ENCODE measurements at regions not wholly inside any gene's neighbourhood (a gene's known extent, or its start where the extent isn't known, plus 50 kb on each side); places are given as distances from the start of the nearest gene placed in this dataset.

GRCh38 chr13:40863723-40864122 lies 74.3 kb downstream of the SLC25A15 start:
- no peaks in the 10 kb centered on the region for H3K4me1 Mint-ChIP-seq (ENCODE audit: insufficient read depth, unreplicated experiment)

GRCh38 chr13:40874138-40874779 lies 84.8 kb downstream of the SLC25A15 start:
- DNase-seq (ENCODE audit: unreplicated experiment): peak; percentile 25
- H3K27ac Mint-ChIP-seq (ENCODE audit: low read depth, unreplicated experiment): no peak overlapping the region
- H3K4me3 Mint-ChIP-seq (ENCODE audit: unreplicated experiment): no peak overlapping the region
- CTCF ChIA-PET: interaction anchor here (0.6 kb wide), 1 partner anchor 194 kb away, joined by 3 read pairs; no protein-coding TSS in a partner anchor
- no peaks in the 10 kb centered on the region for H3K27me3 Mint-ChIP-seq (ENCODE audit: insufficient read depth, unreplicated experiment)
- peaks cover 6% of the 10 kb centered on the region for H3K36me3 Mint-ChIP-seq (ENCODE audit: insufficient read depth, unreplicated experiment)
- H3K4me1 Mint-ChIP-seq (ENCODE audit: insufficient read depth, unreplicated experiment): no peaks in the 10 kb centered on the region
- intact Hi-C loops (cut with micrococcal nuclease): no loop called here
- no TSS peak for BruUV-seq (replicated peaks)
- peaks cover 7% of the 10 kb centered on the region for H3K9me3 Mint-ChIP-seq (ENCODE audit: unreplicated experiment)
- TF ChIP-seq CTCF (IDR thresholded peaks at IDR 0.05; ENCODE audit: unreplicated experiment): no peak
- POLR2A ChIA-PET: no interaction called here

More at GRCh38 chr13:40863723-40864122, 74.3 kb downstream of the SLC25A15 start:
- Mint-ChIP-seq H3K4me3 (ENCODE audit: unreplicated experiment) (no peak overlapping the region), H3K27me3 (ENCODE audit: insufficient read depth, unreplicated experiment) (no peaks in the 10 kb centered on the region), H3K9me3 (ENCODE audit: unreplicated experiment) (no peaks in the 10 kb centered on the region), H3K27ac (ENCODE audit: low read depth, unreplicated experiment) (no peak overlapping the region), H3K36me3 (ENCODE audit: insufficient read depth, unreplicated experiment) (no peaks in the 10 kb centered on the region)
- no peak for TF ChIP-seq CTCF (IDR thresholded peaks at IDR 0.05; ENCODE audit: unreplicated experiment)
- POLR2A ChIA-PET: interaction anchor here (0.7 kb wide), 1 partner anchor 74 kb away, joined by 3 read pairs; no protein-coding TSS in a partner anchor
- BruUV-seq (replicated peaks): no TSS peak
- no peak for DNase-seq (ENCODE audit: unreplicated experiment)
- CTCF ChIA-PET: no interaction called here
- intact Hi-C loops (cut with micrococcal nuclease): no loop called here

- no peak for DNase-seq (ENCODE audit: unreplicated experiment)
- H3K27ac Mint-ChIP-seq (ENCODE audit: low read depth, unreplicated experiment): no peak overlapping the region
- H3K36me3 Mint-ChIP-seq (ENCODE audit: insufficient read depth, unreplicated experiment): peaks cover 6% of the 10 kb centered on the region
- ChIA-PET POLR2A (no interaction called here), CTCF (no interaction called here)
- intact Hi-C loops (cut with micrococcal nuclease): no loop called here
- TF ChIP-seq CTCF (IDR thresholded peaks at IDR 0.05; ENCODE audit: unreplicated experiment): no peak
- no peaks in the 10 kb centered on the region for H3K27me3 Mint-ChIP-seq (ENCODE audit: insufficient read depth, unreplicated experiment)
- peaks cover 7% of the 10 kb centered on the region for H3K9me3 Mint-ChIP-seq (ENCODE audit: unreplicated experiment)
- no TSS peak for BruUV-seq (replicated peaks)
- H3K4me1 Mint-ChIP-seq (ENCODE audit: insufficient read depth, unreplicated experiment): no peaks in the 10 kb centered on the region
- H3K4me3 Mint-ChIP-seq (ENCODE audit: unreplicated experiment): no peak overlapping the region
These were observed 85.6 kb downstream of the SLC25A15 start for GRCh38 chr13:40875044-40875443.

- intact Hi-C loops (cut with micrococcal nuclease): no loop called here
- DNase-seq (ENCODE audit: unreplicated experiment): no peak
- POLR2A ChIA-PET: interaction anchor here (0.6 kb wide), 1 partner anchor 986 kb away, joined by 3 read pairs; no protein-coding TSS in a partner anchor
- BruUV-seq (replicated peaks): no TSS peak
- Mint-ChIP-seq H3K27ac (ENCODE audit: low read depth, unreplicated experiment) (no peak overlapping the region), H3K27me3 (ENCODE audit: insufficient read depth, unreplicated experiment) (no peaks in the 10 kb centered on the region), H3K4me3 (ENCODE audit: unreplicated experiment) (no peak overlapping the region), H3K9me3 (ENCODE audit: unreplicated experiment) (peaks cover 7% of the 10 kb centered on the region), H3K4me1 (ENCODE audit: insufficient read depth, unreplicated experiment) (no peaks in the 10 kb centered on the region), H3K36me3 (ENCODE audit: insufficient read depth, unreplicated experiment) (peaks cover under 1% of the 10 kb centered on the region)
- CTCF ChIA-PET: no interaction called here
- TF ChIP-seq CTCF (IDR thresholded peaks at IDR 0.05; ENCODE audit: unreplicated experiment): no peak
These were observed 86.2 kb downstream of the SLC25A15 start for GRCh38 chr13:40875583-40875982.
